Peyer's patch (tissue), 4 donors: ENCODE measurements at regions not wholly inside any gene's neighbourhood (a gene's known extent, or its start where the extent isn't known, plus 50 kb on each side); places are given as distances from the start of the nearest gene placed in this dataset.

Experiments used
- CTCF ChIP-seq, 6 experiments: fragments of 450-650 bp in 4 of 6; fragments of 200-600 bp in 2 of 6; sonication (generic) in 1 of 6; IDR thresholded peaks; one replicate each; pipeline ENCODE4 v1.5.1; 2017 to 2019; ENCODE audit warnings: antibody characterized with exemption in 6 of 6, mild to moderate bottlenecking in 3 of 6, moderate library complexity in 1 of 6
- POLR2A ChIP-seq, 2 donors: fragments of 450-650 bp; IDR thresholded peaks; one replicate each; pipeline ENCODE4 v1.5.1; 2017; ENCODE audit warnings: antibody characterized with exemption in 2 of 2, mild to moderate bottlenecking in 2 of 2, moderate library complexity in 2 of 2

GRCh38 chr17:77478281-77478680 lies 337.5 kb downstream of the SEC14L1 start:
- TF ChIP-seq CTCF (IDR thresholded peaks at IDR 0.05) (no peak), POLR2A (IDR thresholded peaks at IDR 0.05) (no peak)
